ENCODE measurements at regions not wholly inside any gene's neighbourhood (a gene's known extent, or its start where the extent isn't known, plus 50 kb on each side); places are given as distances from the start of the nearest gene placed in this dataset.

- Mint-ChIP-seq H3K9me3 (no peaks in the 10 kb centered on the region), H3K27me3 (peaks cover 2 to 16% of the 10 kb centered on the region in 2 donors), H3K4me3 (no peak overlapping the region), H3K4me1 (no peaks in the 10 kb centered on the region), H3K27ac (no peak overlapping the region), H3K36me3 (no peaks in the 10 kb centered on the region)
- Histone ChIP-seq H3K27me3 (ENCODE audit: insufficient read depth, low read length, poor library complexity, severe bottlenecking) (no peaks in the 10 kb centered on the region), H3K27ac (ENCODE audit: low read depth, low read length) (peak overlapping the region; percentile 0), H3K36me3 (ENCODE audit: insufficient read depth, low read length) (no peaks in the 10 kb centered on the region), H3K4me3 (ENCODE audit: low read length) (no peak overlapping the region), H3K9me3 (ENCODE audit: low read length) (no peaks in the 10 kb centered on the region), H3K4me1 (ENCODE audit: insufficient read depth, low read length) (no peaks in the 10 kb centered on the region)
- ChIA-PET CTCF (no interaction called here), POLR2A (no interaction called here)
- no peak for DNase-seq
These were observed 207.4 kb downstream of the OPA1 start for GRCh38 chr3:193800138-193801043.

DNA sequence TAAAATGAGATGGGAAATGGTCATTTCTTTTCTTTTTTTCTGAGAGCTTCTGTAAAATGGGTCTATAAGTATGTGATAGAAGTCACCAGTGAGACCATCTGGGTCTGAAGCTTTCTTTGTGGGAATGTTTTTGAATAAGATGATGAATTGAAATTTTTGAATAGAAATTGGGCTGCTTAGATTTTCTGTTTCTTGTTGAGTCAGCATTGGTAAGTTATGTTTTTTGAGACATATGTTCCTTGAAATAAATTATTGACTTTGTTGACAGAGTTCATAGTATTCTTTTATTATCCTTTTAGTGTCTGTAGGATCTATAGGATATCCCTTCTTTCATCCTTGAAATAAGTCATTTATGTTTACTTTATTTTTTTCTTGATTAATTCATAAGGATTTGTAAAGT, 208.1 kb downstream of the OPA1 start:
- Mint-ChIP-seq H3K9me3 (no peaks in the 10 kb centered on the region), H3K4me1 (no peaks in the 10 kb centered on the region), H3K27ac (no peak overlapping the region), H3K36me3 (no peaks in the 10 kb centered on the region), H3K27me3 (peaks cover under 1 to 12% of the 10 kb centered on the region in 2 donors), H3K4me3 (no peak overlapping the region)
- Histone ChIP-seq H3K27me3 (ENCODE audit: insufficient read depth, low read length, poor library complexity, severe bottlenecking) (no peaks in the 10 kb centered on the region), H3K27ac (ENCODE audit: low read depth, low read length) (no peak overlapping the region), H3K9me3 (ENCODE audit: low read length) (no peaks in the 10 kb centered on the region), H3K36me3 (ENCODE audit: insufficient read depth, low read length) (no peaks in the 10 kb centered on the region), H3K4me1 (ENCODE audit: insufficient read depth, low read length) (no peaks in the 10 kb centered on the region), H3K4me3 (ENCODE audit: low read length) (no peak overlapping the region)
- DNase-seq, result no peak
- ChIA-PET CTCF (no interaction called here), POLR2A (no interaction called here)

DNA sequence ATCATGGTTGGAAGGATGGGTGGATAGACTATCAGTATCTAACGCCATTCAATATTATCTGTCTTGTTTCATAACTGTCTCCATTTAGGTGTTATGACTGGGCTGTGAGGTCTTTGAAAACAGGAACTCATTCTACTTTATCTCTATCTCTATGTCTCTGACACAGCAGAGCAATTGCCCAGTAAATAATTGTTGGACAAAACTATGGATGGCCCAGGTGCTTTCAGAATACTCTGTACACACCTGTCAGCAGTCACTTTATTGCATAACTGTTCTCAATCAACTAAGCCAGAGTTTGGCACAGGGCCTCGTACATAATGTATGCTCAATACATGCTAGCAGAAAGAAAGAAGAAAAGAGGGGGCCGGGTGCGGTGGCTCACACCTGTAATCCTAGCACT, 210.3 kb downstream of the OPA1 start:
- H3K9me3 Mint-ChIP-seq, result no peaks in the 10 kb centered on the region
- Histone ChIP-seq H3K27me3 (ENCODE audit: insufficient read depth, low read length, poor library complexity, severe bottlenecking) (no peaks in the 10 kb centered on the region), H3K27ac (ENCODE audit: low read depth, low read length) (no peak overlapping the region), H3K36me3 (ENCODE audit: insufficient read depth, low read length) (no peaks in the 10 kb centered on the region), H3K4me3 (ENCODE audit: low read length) (no peak overlapping the region), H3K9me3 (ENCODE audit: low read length) (no peaks in the 10 kb centered on the region), H3K4me1 (ENCODE audit: insufficient read depth, low read length) (no peaks in the 10 kb centered on the region)
- H3K36me3 Mint-ChIP-seq, result no peaks in the 10 kb centered on the region
- ChIA-PET CTCF (no interaction called here), POLR2A (no interaction called here)
- no peak overlapping the region for H3K4me3 Mint-ChIP-seq
- H3K4me1 Mint-ChIP-seq, result no peaks in the 10 kb centered on the region
- DNase-seq, result no peak
- peaks cover 0 to 7% of the 10 kb centered on the region in 2 donors for H3K27me3 Mint-ChIP-seq
- H3K27ac Mint-ChIP-seq, result no peak overlapping the region

DNA sequence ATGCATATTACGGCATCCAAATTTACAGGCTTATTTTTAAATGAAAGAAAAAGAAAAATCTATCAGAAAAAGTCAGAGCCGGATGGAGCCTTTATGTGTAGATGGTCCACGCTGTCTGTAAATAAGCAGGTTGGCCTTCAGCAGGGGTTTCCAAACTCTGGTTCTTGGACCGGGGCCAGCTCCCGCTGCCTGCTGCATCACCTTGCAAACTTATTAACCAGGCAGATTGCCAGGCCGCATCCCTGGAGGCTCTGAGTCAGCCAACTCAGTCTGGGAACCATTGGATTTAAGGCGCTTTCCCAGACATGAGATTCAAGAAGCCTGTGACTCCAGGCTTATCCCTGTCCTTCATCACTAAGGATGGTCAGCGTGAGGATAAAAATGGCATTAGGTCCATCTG, 212.4 kb downstream of the OPA1 start:
- no peaks in the 10 kb centered on the region for H3K9me3 Mint-ChIP-seq
- no peak for DNase-seq
- ChIA-PET POLR2A (no interaction called here), CTCF (no interaction called here)
- Histone ChIP-seq H3K27ac (ENCODE audit: low read depth, low read length) (no peak overlapping the region), H3K27me3 (ENCODE audit: insufficient read depth, low read length, poor library complexity, severe bottlenecking) (no peaks in the 10 kb centered on the region), H3K9me3 (ENCODE audit: low read length) (no peaks in the 10 kb centered on the region), H3K36me3 (ENCODE audit: insufficient read depth, low read length) (no peaks in the 10 kb centered on the region), H3K4me1 (ENCODE audit: insufficient read depth, low read length) (no peaks in the 10 kb centered on the region), H3K4me3 (ENCODE audit: low read length) (no peak overlapping the region)
- H3K4me1 Mint-ChIP-seq, result no peaks in the 10 kb centered on the region
- H3K36me3 Mint-ChIP-seq, result no peaks in the 10 kb centered on the region
- no peak overlapping the region for H3K4me3 Mint-ChIP-seq
- H3K27me3 Mint-ChIP-seq, result peaks cover 0 to 7% of the 10 kb centered on the region in 2 donors
- no peak overlapping the region for H3K27ac Mint-ChIP-seq

DNA sequence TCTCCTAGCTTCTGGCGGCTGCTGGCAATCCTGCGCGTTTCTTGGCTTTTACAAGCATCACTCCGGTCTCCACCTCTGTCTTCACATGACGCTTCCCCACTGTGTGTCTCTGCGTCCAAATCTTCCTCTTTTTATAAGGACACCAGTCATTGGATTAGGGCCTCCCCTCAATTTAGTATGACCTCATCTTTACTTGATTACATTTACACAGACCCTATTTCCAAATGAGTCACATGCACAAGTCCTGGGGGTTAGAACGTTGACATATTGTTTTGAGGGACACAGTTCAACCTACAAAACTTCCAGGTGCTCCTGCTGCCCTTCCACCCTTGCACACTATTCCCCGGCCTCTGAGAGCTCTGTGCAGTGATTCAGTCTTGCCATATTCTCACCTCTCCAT, 215.3 kb downstream of the OPA1 start:
- Mint-ChIP-seq H3K4me1 (no peaks in the 10 kb centered on the region), H3K27ac (no peak overlapping the region), H3K27me3 (peaks cover 0 to 5% of the 10 kb centered on the region in 2 donors), H3K9me3 (no peaks in the 10 kb centered on the region), H3K36me3 (no peaks in the 10 kb centered on the region), H3K4me3 (no peak overlapping the region)
- ChIA-PET POLR2A (no interaction called here), CTCF (no interaction called here)
- H3K27me3 ChIP-seq (ENCODE audit: insufficient read depth, low read length, poor library complexity, severe bottlenecking), result no peaks in the 10 kb centered on the region
- DNase-seq, result no peak
- no peaks in the 10 kb centered on the region for H3K36me3 ChIP-seq (ENCODE audit: insufficient read depth, low read length)
- no peak overlapping the region for H3K4me3 ChIP-seq (ENCODE audit: low read length)
- H3K9me3 ChIP-seq (ENCODE audit: low read length), result no peaks in the 10 kb centered on the region
- H3K4me1 ChIP-seq (ENCODE audit: insufficient read depth, low read length), result no peaks in the 10 kb centered on the region
- H3K27ac ChIP-seq (ENCODE audit: low read depth, low read length), result no peak overlapping the region

DNA sequence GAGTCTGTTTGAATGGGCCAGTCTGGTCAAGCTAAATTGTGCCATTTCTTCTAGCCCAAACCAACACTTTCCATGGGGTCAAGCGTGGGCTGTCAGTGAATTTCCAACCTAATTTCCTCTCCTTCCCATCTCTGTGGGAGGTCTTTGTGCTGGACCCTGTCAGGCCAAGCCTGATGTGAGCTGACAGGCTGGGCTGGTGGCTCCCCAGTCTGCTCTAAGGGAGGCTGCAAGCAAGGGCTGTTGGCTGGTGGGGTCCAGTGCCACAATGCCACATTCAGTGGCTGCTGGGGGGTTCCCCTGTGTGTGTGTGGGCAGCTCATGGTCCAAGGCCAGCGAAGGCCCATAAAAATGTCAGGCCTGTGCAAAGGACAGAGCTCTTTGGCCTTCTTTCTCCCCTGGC, 216.1 kb downstream of the OPA1 start:
- H3K27me3 ChIP-seq (ENCODE audit: insufficient read depth, low read length, poor library complexity, severe bottlenecking), result no peaks in the 10 kb centered on the region
- H3K27ac Mint-ChIP-seq, result no peak overlapping the region
- H3K9me3 ChIP-seq (ENCODE audit: low read length), result no peaks in the 10 kb centered on the region
- DNase-seq, result no peak
- no peaks in the 10 kb centered on the region for H3K4me1 Mint-ChIP-seq
- no peaks in the 10 kb centered on the region for H3K4me1 ChIP-seq (ENCODE audit: insufficient read depth, low read length)
- no peaks in the 10 kb centered on the region for H3K9me3 Mint-ChIP-seq
- no peak overlapping the region for H3K4me3 ChIP-seq (ENCODE audit: low read length)
- ChIA-PET POLR2A (no interaction called here), CTCF (no interaction called here)
- H3K27ac ChIP-seq (ENCODE audit: low read depth, low read length), result no peak overlapping the region
- H3K4me3 Mint-ChIP-seq, result no peak overlapping the region
- peaks cover 2 to 7% of the 10 kb centered on the region in 2 donors for H3K27me3 Mint-ChIP-seq
- no peaks in the 10 kb centered on the region for H3K36me3 ChIP-seq (ENCODE audit: insufficient read depth, low read length)
- no peaks in the 10 kb centered on the region for H3K36me3 Mint-ChIP-seq

GRCh38 chr3:193812078-193812725, 219.2 kb downstream of the OPA1 start:
- no peaks in the 10 kb centered on the region for H3K9me3 Mint-ChIP-seq
- ChIA-PET CTCF (no interaction called here), POLR2A (no interaction called here)
- H3K4me3 ChIP-seq (ENCODE audit: low read length), result no peak overlapping the region
- no peak for DNase-seq
- no peak overlapping the region for H3K4me3 Mint-ChIP-seq
- no peaks in the 10 kb centered on the region for H3K36me3 Mint-ChIP-seq
- H3K4me1 ChIP-seq (ENCODE audit: insufficient read depth, low read length), result no peaks in the 10 kb centered on the region
- H3K27ac ChIP-seq (ENCODE audit: low read depth, low read length), result no peak overlapping the region
- H3K27ac Mint-ChIP-seq, result no peak overlapping the region
- H3K27me3 ChIP-seq (ENCODE audit: insufficient read depth, low read length, poor library complexity, severe bottlenecking), result no peaks in the 10 kb centered on the region
- no peaks in the 10 kb centered on the region for H3K4me1 Mint-ChIP-seq
- H3K27me3 Mint-ChIP-seq, result peaks cover 5 to 8% of the 10 kb centered on the region in 2 donors
- H3K9me3 ChIP-seq (ENCODE audit: low read length), result no peaks in the 10 kb centered on the region
- H3K36me3 ChIP-seq (ENCODE audit: insufficient read depth, low read length), result no peaks in the 10 kb centered on the region

DNA sequence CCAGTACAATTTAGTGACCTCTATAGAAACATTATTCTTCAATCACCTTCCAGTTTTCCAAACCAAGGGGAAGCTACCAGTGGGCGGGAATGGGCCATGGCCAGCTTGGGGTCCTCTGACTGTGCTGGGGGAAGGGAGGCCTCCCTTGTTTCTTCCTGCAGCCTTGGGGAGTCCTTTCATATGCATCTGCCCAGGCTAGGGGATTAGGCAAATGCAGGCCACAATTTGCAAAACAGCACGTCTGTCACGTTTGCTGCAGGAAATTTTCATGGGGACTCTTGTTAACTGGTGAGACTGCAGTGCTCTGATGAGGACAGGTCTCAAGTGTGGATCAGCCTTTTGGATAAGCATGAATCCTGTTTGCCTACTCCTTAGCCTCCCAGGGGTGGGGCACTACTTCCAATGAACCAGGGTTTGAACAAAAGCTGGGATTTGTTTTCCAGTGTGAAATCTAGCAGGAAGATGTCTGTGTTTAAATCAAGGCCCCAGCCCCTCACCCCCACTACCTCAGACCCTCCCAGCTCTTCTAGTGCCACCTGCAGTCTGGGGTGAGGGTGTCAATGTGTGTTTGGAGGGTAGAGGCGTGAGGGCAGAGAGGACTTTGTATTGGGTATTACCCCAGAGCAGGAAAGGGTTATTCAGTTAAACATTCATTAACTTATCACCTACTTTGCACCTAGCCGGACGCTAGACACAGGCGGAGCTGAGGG, 219.9 kb downstream of the OPA1 start:
- H3K9me3 ChIP-seq (ENCODE audit: low read length), result no peaks in the 10 kb centered on the region
- POLR2A ChIA-PET, result no interaction called here
- Mint-ChIP-seq H3K27me3 (peaks cover 5 to 8% of the 10 kb centered on the region in 2 donors), H3K36me3 (no peaks in the 10 kb centered on the region), H3K4me1 (no peaks in the 10 kb centered on the region), H3K9me3 (no peaks in the 10 kb centered on the region), H3K4me3 (no peak overlapping the region), H3K27ac (no peak overlapping the region)
- H3K36me3 ChIP-seq (ENCODE audit: insufficient read depth, low read length), result no peaks in the 10 kb centered on the region
- DNase-seq, result no peak
- no peak overlapping the region for H3K27ac ChIP-seq (ENCODE audit: low read depth, low read length)
- H3K27me3 ChIP-seq (ENCODE audit: insufficient read depth, low read length, poor library complexity, severe bottlenecking), result no peaks in the 10 kb centered on the region
- H3K4me1 ChIP-seq (ENCODE audit: insufficient read depth, low read length), result no peaks in the 10 kb centered on the region
- H3K4me3 ChIP-seq (ENCODE audit: low read length), result no peak overlapping the region
- CTCF ChIA-PET, result no interaction called here

Data from CD8-positive, alpha-beta memory T cell (primary cell).